H54 (cell line): ENCODE measurements at regions not wholly inside any gene's neighbourhood (a gene's known extent, or its start where the extent isn't known, plus 50 kb on each side); places are given as distances from the start of the nearest gene placed in this dataset.

Experiments
- DNase-seq: peaks from one replicate; pipeline ENCODE4 v3.0.0; 2011; ENCODE audit warnings: low spot score, mixed read lengths; ENCODE audit not compliant: insufficient read length
- FAIRE-seq: peaks from 3 replicates; lab custom pipeline; 2011; peaks lifted over from hg19 to GRCh38; lab: Jason Lieb, UNC
- POLR2A ChIP-seq: IDR thresholded peaks from 2 replicates; pipeline ENCODE4 v1.6.1; 2011; ENCODE audit warnings: low read depth, mild to moderate bottlenecking, low read length

- TF ChIP-seq POLR2A, result no peak
- DNase-seq (no peak), FAIRE-seq (no peak)
Measured at GRCh38 chr11:23730307-23730998, 766.4 kb upstream of the LUZP2 start.

GRCh38 chr11:23732026-23732425 lies 764.8 kb upstream of the LUZP2 start:
- no peak for TF ChIP-seq POLR2A
- FAIRE-seq (no peak), DNase-seq (no peak)

GRCh38 chr11:23746896-23747295 lies 750.0 kb upstream of the LUZP2 start:
- DNase-seq (no peak), FAIRE-seq (no peak)
- TF ChIP-seq POLR2A, result no peak

GRCh38 chr11:23749762-23750430 lies 747.0 kb upstream of the LUZP2 start:
- FAIRE-seq, result no peak
- no peak for DNase-seq
- TF ChIP-seq POLR2A, result no peak

DNA sequence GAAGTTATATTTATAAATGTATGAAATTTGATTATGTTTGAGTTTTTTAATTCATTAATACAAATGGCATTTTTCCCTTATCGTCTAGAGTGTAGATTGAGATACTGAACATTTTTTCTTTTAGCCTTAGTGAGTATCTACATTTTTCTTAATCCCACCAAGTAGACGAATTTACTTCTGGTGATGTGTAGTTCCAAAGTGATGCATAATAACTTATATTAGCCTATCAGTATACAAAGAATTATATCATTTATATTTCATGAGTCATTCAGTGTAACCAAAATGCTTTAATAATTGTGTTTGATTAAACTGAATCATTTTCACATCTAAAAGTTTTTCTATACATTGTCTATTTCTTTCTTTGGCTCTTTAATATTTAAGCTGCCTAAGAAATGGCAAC lies 745.6 kb upstream of the LUZP2 start:
- no peak for FAIRE-seq
- no peak for TF ChIP-seq POLR2A
- DNase-seq, result no peak

DNA sequence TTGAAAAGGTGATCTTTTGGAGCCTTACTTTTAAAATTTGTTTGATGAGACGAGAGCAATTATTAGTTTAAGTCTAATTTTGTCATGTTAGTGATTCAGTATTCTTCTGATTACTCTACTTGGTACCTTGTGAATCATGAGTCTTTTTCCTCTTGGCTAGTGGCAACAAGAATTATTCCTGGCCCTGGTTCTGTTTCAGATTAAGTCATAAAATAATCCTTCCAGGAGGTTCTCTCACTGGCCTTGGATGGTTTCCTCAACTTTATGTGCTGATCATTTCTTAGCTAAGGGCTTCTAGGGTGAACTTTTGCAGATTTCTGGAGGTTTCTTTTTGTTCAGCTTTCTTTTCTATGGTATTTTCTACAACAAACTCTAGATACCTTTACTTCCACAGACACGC lies 741.8 kb upstream of the LUZP2 start:
- FAIRE-seq, result no peak
- no peak for DNase-seq
- TF ChIP-seq POLR2A, result no peak

DNA sequence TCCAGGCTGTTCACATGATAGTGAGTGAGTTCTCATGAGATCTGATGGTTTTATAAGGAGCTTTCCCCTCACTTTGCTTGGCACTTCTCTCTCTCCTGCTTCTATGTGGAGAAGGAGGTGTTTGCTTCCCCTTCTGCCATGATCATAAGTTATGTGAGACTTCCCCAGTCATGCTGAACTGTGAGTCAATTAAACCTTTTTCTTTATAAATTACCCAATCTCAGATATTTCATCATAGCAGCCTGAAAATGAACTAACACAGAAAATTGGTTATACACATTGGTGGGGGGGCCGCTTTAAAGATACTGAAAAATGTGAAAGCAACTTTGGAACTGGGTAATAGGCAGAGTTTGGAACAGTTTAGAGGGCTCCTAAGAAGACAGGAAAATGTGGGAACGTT lies 741.1 kb upstream of the LUZP2 start:
- FAIRE-seq, result no peak
- TF ChIP-seq POLR2A, result no peak
- no peak for DNase-seq

GRCh38 chr11:23759489-23759888 lies 737.4 kb upstream of the LUZP2 start:
- DNase-seq (no peak), FAIRE-seq (no peak)
- no peak for TF ChIP-seq POLR2A

DNA sequence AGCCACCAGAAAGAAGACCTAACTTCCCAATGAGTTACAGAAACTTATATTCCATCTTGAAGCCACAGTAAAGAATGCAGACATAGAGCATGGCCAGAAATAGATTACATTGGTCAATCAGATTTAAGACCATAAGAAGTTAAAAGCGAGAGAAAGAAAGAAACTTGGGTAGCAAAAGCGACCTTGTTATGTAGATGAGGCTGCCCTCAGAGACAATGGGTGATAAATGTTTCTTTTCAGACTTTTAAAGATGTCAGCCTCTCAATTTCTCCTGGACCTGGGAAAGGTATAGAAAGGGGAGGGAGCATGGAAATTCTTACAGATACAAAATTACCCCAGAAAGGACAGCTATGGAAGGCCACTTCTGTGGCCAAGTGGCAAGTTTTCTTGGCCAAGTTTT lies 732.6 kb upstream of the LUZP2 start:
- no peak for TF ChIP-seq POLR2A
- FAIRE-seq, result no peak
- no peak for DNase-seq

DNA sequence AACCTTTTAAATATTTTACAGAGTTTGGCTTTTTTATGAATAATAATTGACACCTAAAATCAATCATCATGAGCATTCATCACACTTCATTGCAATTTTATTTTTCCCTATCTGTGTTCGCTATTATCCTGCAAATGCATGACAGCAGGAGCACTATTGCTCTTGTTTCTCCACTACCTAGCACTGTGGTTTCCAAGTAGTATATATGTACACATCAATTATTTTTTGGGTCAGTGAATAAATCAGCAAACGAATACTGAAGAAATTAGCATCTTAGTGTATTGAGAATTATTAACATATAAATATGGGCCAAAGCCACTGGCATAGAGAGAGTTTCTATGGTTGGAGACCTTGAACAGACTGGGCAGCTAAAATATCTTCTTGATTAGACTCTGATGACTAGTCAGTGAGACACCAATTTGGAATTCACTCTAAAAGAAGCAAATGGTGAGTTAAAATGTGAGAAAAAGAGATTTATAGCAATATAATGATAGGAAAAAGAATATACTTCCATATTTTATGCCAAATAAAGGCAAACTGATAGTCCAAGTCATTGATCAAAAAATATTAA lies 731.1 kb upstream of the LUZP2 start:
- no peak for FAIRE-seq
- no peak for DNase-seq

DNA sequence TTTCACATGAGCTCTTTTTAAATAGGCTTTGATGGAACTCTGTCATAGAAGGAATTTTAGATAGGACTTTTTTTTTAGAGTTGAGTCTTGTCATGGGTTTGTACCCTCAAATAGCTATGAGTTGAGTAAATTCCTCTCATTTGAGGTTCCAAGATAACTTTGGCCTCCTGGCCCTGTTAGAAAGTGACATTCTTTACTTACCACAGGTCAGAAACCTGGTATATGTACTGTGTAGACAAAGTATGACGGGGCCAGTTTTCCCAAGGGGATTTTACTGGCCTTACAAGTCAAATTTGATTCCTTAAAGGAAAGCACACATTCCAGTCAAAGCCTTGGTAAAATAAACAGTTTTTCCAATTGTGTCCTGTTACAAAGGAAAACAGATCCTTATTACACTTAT lies 729.3 kb upstream of the LUZP2 start:
- no peak for TF ChIP-seq POLR2A
- DNase-seq, result no peak
- no peak for FAIRE-seq

More for the DNA sequence above, 731.1 kb upstream of the LUZP2 start:
- TF ChIP-seq POLR2A, result no peak

GRCh38 chr11:23769214-23769613 lies 727.6 kb upstream of the LUZP2 start:
- DNase-seq (no peak), FAIRE-seq (no peak)
- no peak for TF ChIP-seq POLR2A

- DNase-seq (no peak), FAIRE-seq (no peak)
- TF ChIP-seq POLR2A, result no peak
Measured at GRCh38 chr11:23772081-23772480, 724.8 kb upstream of the LUZP2 start.

DNA sequence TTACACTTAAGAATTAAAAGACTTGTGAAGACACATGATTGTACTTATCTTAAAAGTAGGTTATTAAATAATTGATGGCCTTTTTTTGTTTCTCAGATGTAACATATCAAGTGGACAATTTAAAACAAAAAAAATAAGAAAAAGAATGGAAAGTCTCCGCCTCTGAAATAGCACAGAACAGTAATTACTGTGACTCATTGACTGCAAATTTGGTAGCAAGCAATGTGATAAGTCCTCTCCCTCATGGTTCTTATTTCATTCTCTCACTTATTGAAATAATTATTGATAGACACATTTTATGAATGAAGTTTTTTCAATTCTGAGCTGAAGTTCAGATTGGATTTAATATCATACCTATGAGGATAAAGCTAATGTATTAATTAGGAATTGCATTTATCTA lies 717.9 kb upstream of the LUZP2 start:
- DNase-seq (no peak), FAIRE-seq (no peak)
- TF ChIP-seq POLR2A, result no peak

DNA sequence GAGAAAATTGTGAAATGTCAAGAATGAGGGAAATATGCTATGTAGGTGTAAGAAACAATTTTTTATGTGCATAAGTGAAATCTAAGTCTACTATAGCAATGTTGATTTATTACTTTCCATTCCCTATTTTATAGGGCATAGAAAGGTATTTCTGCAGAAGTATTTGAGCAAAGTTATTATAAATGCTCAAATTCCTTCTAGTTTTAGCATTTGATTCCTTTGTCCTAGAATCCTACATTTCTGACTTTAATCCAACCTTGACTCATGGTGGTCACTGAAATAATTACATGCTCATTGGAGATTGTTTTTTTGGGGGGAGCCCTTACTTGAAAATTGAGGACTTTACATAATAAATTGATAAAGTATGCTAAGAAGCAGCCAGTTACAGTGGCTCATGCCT lies 716.6 kb upstream of the LUZP2 start:
- no peak for FAIRE-seq
- TF ChIP-seq POLR2A, result no peak
- DNase-seq, result no peak
